Glomerular visceral epithelial cell (primary cell): ENCODE measurements at regions not wholly inside any gene's neighbourhood (a gene's known extent, or its start where the extent isn't known, plus 50 kb on each side); places are given as distances from the start of the nearest gene placed in this dataset.

Experiments used
- DNase-seq: peaks from one replicate; pipeline ENCODE4 v3.0.0-alpha.2; 2016; ENCODE audit errors: extremely low spot score

GRCh38 chr3:127135241-127136023 lies 57.5 kb upstream of the PRR23E start:
- DNase-seq: no peak

GRCh38 chr3:127136024-127136600 lies 56.8 kb upstream of the PRR23E start:
- no peak for DNase-seq

GRCh38 chr3:127136706-127137105 lies 56.2 kb upstream of the PRR23E start:
- DNase-seq: no peak

GRCh38 chr3:127137113-127137512 lies 55.8 kb upstream of the PRR23E start:
- DNase-seq: no peak

GRCh38 chr3:127137757-127138536 lies 55.0 kb upstream of the PRR23E start:
- DNase-seq: no peak

- DNase-seq: no peak
These were observed 53.1 kb upstream of the PRR23E start for GRCh38 chr3:127139601-127140500.

GRCh38 chr3:127140501-127141460 lies 52.1 kb upstream of the PRR23E start:
- no peak for DNase-seq

GRCh38 chr3:127141921-127142730 lies 50.8 kb upstream of the PRR23E start:
- DNase-seq: no peak
